ENCODE measurements at regions not wholly inside any gene's neighbourhood (a gene's known extent, or its start where the extent isn't known, plus 50 kb on each side); places are given as distances from the start of the nearest gene placed in this dataset.

DNA sequence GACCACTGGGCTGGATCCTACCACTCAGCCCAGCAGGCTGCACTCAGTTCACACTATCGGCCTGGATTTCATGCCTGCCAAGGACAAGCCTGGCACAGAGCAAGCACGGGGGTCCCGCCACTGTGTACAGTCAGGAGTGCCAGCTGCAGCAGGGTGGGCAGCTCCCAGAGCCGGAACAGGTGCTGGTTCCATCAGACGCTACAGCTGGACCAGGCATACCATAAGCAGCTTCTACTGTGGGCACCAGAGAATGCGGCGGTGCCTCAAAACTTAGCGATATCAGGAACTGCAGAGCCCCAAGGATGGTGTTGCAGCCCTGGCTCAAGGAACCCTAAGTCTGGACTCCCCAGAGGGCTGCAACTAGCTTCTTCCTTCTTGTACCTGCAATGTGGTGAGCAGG, 124.8 kb downstream of the BCHE start (continued):
- TF ChIP-seq, protein P1, sequence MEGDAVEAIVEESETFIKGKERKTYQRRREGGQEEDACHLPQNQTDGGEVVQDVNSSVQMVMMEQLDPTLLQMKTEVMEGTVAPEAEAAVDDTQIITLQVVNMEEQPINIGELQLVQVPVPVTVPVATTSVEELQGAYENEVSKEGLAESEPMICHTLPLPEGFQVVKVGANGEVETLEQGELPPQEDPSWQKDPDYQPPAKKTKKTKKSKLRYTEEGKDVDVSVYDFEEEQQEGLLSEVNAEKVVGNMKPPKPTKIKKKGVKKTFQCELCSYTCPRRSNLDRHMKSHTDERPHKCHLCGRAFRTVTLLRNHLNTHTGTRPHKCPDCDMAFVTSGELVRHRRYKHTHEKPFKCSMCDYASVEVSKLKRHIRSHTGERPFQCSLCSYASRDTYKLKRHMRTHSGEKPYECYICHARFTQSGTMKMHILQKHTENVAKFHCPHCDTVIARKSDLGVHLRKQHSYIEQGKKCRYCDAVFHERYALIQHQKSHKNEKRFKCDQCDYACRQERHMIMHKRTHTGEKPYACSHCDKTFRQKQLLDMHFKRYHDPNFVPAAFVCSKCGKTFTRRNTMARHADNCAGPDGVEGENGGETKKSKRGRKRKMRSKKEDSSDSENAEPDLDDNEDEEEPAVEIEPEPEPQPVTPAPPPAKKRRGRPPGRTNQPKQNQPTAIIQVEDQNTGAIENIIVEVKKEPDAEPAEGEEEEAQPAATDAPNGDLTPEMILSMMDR (IDR thresholded peaks at IDR 0.05 in 2 of 3, conservative IDR thresholded peaks at IDR 0.05 in 1 of 3; ENCODE audit: control insufficient read depth in 2 of 3, extremely low read depth in 1 of 3, insufficient read depth in 1 of 3, low read depth in 3 of 3, low read length in 3 of 3) = no peak
- TF ChIP-seq, protein P2, sequence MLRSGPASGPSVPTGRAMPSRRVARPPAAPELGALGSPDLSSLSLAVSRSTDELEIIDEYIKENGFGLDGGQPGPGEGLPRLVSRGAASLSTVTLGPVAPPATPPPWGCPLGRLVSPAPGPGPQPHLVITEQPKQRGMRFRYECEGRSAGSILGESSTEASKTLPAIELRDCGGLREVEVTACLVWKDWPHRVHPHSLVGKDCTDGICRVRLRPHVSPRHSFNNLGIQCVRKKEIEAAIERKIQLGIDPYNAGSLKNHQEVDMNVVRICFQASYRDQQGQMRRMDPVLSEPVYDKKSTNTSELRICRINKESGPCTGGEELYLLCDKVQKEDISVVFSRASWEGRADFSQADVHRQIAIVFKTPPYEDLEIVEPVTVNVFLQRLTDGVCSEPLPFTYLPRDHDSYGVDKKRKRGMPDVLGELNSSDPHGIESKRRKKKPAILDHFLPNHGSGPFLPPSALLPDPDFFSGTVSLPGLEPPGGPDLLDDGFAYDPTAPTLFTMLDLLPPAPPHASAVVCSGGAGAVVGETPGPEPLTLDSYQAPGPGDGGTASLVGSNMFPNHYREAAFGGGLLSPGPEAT (IDR thresholded peaks at IDR 0.05; ENCODE audit: low read depth) = no peak
- TF ChIP-seq RAD51 (IDR thresholded peaks at IDR 0.05) = no peak
- no peak for TF ChIP-seq LARP7 (IDR thresholded peaks at IDR 0.05)
- TF ChIP-seq, protein P3, sequence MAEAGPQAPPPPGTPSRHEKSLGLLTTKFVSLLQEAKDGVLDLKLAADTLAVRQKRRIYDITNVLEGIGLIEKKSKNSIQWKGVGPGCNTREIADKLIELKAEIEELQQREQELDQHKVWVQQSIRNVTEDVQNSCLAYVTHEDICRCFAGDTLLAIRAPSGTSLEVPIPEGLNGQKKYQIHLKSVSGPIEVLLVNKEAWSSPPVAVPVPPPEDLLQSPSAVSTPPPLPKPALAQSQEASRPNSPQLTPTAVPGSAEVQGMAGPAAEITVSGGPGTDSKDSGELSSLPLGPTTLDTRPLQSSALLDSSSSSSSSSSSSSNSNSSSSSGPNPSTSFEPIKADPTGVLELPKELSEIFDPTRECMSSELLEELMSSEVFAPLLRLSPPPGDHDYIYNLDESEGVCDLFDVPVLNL (IDR thresholded peaks at IDR 0.05; ENCODE audit: low read depth, low read length) = no peak
- TF ChIP-seq, protein P4, sequence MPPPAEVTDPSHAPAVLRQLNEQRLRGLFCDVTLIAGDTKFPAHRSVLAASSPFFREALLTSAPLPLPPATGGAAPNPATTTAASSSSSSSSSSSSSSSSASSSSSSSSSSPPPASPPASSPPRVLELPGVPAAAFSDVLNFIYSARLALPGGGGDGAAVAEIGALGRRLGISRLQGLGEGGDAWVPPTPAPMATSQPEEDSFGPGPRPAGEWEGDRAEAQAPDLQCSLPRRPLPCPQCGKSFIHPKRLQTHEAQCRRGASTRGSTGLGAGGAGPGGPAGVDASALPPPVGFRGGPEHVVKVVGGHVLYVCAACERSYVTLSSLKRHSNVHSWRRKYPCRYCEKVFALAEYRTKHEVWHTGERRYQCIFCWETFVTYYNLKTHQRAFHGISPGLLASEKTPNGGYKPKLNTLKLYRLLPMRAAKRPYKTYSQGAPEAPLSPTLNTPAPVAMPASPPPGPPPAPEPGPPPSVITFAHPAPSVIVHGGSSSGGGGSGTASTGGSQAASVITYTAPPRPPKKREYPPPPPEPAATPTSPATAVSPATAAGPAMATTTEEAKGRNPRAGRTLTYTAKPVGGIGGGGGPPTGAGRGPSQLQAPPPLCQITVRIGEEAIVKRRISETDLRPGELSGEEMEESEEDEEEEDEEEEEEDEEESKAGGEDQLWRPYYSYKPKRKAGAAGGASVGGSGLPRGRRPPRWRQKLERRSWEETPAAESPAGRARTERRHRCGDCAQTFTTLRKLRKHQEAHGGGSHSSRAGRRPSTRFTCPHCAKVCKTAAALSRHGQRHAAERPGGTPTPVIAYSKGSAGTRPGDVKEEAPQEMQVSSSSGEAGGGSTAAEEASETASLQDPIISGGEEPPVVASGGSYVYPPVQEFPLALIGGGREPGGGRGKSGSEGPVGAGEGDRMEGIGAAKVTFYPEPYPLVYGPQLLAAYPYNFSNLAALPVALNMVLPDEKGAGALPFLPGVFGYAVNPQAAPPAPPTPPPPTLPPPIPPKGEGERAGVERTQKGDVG (CRISPR knock-in tag; IDR thresholded peaks at IDR 0.05) = no peak

Data from GM12878 (cell line).